ENCODE measurements at regions not wholly inside any gene's neighbourhood (a gene's known extent, or its start where the extent isn't known, plus 50 kb on each side); places are given as distances from the start of the nearest gene placed in this dataset.
"Not testable (repeated sequence)": the region's sequence is repeated elsewhere in the genome, so short reads cannot be mapped to it uniquely, and the experiment has no call there.

- no peak for TF ChIP-seq CTCF (IDR thresholded peaks at IDR 0.05; ENCODE audit: low read depth, low read length, missing control alignments)
- DNase-seq (ENCODE audit: extremely low read depth, low read depth): no peak
- no peak overlapping the region for H3K4me3 ChIP-seq (replicated peaks; ENCODE audit: low read depth, low read length)
These were observed 257.6 kb downstream of the C12orf75 start for GRCh38 chr12:105588106-105588505.

DNA sequence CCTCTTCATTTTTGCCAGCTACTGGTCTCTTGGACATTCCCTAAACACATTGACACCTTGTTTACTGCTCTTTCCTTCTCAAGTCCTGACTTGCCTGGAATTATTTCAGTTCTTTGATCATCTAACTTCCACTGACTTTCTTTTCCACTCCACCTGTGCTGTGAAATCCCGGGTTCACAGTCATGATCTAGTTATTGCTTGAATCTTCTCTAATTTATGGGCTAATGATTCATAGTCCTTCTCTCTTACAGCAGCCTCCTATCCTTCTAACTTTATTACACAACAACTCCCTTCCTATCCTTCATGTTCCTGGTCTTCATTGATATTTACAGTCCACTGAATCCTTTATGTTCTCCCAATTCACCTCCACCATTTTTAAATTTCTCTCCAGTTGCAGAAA is 260.1 kb downstream of the C12orf75 start:
- DNase-seq (ENCODE audit: extremely low read depth, low read depth): no peak
- no peak overlapping the region for H3K4me3 ChIP-seq (replicated peaks; ENCODE audit: low read depth, low read length)
- no peak for TF ChIP-seq CTCF (IDR thresholded peaks at IDR 0.05; ENCODE audit: low read depth, low read length, missing control alignments)

- H3K4me3 ChIP-seq (replicated peaks; ENCODE audit: low read depth, low read length): no peak overlapping the region
- DNase-seq (ENCODE audit: extremely low read depth, low read depth): no peak
- no peak for TF ChIP-seq CTCF (IDR thresholded peaks at IDR 0.05; ENCODE audit: low read depth, low read length, missing control alignments)
These were observed 264.9 kb downstream of the C12orf75 start for GRCh38 chr12:105595440-105595839.

GRCh38 chr12:105596731-105597130 is 266.2 kb downstream of the C12orf75 start:
- no peak for TF ChIP-seq CTCF (IDR thresholded peaks at IDR 0.05; ENCODE audit: low read depth, low read length, missing control alignments)
- DNase-seq (ENCODE audit: extremely low read depth, low read depth): no peak
- no peak overlapping the region for H3K4me3 ChIP-seq (replicated peaks; ENCODE audit: low read depth, low read length)

DNA sequence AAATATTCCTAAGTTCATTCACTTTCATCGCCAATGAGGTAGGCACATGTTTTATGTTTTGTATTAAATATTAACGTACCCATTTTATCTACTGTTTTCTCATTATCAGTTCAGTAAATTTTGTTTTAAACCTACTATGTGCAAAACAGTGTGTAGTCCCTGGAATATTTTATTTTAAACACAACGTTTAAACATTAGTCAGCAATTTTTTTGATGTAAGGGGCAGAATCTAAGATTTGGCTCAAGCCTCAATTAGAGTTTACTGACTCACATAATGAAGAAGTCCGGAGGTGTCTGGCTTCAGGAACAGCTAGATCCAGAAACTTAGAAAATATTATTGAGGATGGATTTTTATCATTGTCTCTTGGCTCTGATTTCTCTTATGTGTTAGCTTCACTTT is 267.5 kb downstream of the C12orf75 start:
- H3K4me3 ChIP-seq (replicated peaks; ENCODE audit: low read depth, low read length): no peak overlapping the region
- no peak for TF ChIP-seq CTCF (IDR thresholded peaks at IDR 0.05; ENCODE audit: low read depth, low read length, missing control alignments)
- no peak for DNase-seq (ENCODE audit: extremely low read depth, low read depth)

- no peak overlapping the region for H3K4me3 ChIP-seq (replicated peaks; ENCODE audit: low read depth, low read length)
- TF ChIP-seq CTCF (IDR thresholded peaks at IDR 0.05; ENCODE audit: low read depth, low read length, missing control alignments): no peak
- DNase-seq (ENCODE audit: extremely low read depth, low read depth): no peak
These were observed 270.5 kb downstream of the C12orf75 start for GRCh38 chr12:105600911-105601545.

DNA sequence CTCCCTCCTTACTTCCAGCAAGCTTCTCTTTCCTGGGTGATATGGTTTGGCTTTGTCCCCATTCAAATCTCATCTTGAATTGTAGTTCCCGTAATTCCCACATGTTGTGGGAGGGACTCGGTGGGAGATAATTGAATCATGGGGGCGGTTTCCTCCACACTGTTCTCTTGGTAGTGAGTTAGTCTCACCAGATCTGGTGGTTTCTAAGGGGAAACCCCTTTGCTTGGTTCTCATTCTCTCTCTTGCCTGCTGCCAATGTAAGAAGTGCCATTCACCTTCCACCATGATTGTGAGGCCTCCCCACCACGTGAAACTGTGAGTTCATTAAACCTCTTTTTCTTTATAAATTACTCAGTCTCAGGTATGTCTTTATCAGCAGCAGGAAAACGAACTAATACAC is 271.8 kb downstream of the C12orf75 start:
- DNase-seq (ENCODE audit: extremely low read depth, low read depth); H3K4me3 ChIP-seq (replicated peaks; ENCODE audit: low read depth, low read length): not testable (repeated sequence)

GRCh38 chr12:105604281-105604680 is 273.8 kb downstream of the C12orf75 start:
- not testable (repeated sequence) for DNase-seq (ENCODE audit: extremely low read depth, low read depth); H3K4me3 ChIP-seq (replicated peaks; ENCODE audit: low read depth, low read length)

DNA sequence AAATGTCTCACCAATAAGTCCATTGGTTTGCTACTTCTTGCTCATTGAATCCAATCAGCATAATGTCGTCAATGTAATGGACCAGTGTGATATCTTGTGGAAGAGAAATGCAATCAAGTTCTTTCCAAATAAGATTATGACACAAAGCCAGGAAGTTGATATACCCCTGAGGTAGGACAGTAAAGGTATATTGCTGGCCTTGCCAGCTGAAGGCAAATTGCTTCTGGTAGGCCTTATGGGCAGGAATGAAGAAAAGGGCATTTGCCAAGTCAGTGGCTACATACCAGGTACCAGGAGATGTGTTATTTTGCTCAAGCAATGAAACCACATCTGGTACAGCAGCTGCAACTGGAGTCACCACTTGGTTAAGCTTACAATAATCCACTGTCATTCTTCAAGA is 276.1 kb downstream of the C12orf75 start:
- not testable (repeated sequence) for H3K4me3 ChIP-seq (replicated peaks; ENCODE audit: low read depth, low read length); DNase-seq (ENCODE audit: extremely low read depth, low read depth)

DNA sequence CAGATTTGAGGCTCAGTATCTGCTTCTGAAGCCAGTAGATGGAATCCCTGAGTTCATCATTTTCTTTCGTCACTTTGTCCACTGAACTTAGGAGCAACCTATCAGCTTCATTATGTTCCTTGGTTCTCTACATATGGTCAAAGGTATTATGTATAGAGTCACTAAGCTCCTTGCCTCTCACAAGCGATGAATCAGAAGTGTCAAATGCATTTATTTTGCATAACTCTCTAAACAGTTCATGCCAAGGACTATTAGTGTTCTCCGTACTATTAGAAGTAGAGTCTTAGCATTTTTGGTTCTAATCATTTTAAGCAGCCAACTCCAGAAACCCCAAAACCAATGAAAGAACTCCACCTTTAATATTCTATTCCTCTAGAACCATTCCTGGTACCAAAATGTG is 278.5 kb downstream of the C12orf75 start:
- not testable (repeated sequence) for H3K4me3 ChIP-seq (replicated peaks; ENCODE audit: low read depth, low read length); DNase-seq (ENCODE audit: extremely low read depth, low read depth)
